ENCODE measurements at regions not wholly inside any gene's neighbourhood (a gene's known extent, or its start where the extent isn't known, plus 50 kb on each side); places are given as distances from the start of the nearest gene placed in this dataset.
"Not testable (repeated sequence)": the region's sequence is repeated elsewhere in the genome, so short reads cannot be mapped to it uniquely, and the experiment has no call there.

DNA sequence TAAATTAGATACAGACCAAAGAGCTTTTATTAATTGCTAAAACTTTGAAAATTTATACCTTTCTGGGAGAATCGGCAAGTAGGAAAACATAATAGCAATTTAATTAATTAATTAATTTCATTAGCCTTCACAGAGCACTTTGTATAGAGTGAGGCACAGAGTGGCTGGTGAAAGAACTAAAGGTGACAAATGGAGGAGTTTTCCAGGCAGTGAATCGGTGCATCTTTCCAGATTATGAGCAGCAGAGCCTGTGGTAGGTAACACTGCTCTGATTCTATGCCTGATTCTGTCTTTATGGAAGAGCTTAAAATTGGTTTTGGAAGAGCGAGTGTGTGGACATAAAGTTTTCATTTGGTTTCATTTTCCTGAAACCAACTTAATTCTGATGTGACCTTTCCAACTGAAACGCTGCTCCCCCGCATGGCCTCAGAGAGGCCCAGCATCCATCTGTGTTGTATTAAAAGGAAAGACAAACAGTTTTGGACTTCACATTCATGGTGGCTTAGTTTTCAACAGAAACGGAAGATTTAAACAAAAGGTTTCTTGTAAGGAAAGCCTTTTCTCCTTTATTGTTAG is 188.9 kb upstream of the RPS23 start:
- no peak for DNase-seq

DNA sequence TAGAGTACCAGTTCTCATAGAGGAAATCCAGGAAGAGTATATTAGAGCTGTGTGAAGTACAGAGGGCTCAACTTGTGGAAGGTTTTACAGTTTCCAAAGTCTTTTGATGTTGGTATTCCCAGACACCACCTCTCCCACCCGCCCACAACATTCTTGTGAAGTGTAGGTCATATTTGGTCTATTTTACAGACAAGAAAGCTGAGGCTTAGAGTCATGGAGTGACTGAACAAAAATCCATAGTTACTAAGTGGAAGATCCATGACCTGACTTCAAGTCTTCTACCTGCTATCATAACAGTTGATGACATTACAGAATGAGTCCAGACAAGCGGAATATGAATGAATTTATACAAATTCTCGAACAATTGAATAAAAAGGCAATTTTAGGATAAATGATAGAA is 187.1 kb upstream of the RPS23 start:
- DNase-seq, result no peak

DNA sequence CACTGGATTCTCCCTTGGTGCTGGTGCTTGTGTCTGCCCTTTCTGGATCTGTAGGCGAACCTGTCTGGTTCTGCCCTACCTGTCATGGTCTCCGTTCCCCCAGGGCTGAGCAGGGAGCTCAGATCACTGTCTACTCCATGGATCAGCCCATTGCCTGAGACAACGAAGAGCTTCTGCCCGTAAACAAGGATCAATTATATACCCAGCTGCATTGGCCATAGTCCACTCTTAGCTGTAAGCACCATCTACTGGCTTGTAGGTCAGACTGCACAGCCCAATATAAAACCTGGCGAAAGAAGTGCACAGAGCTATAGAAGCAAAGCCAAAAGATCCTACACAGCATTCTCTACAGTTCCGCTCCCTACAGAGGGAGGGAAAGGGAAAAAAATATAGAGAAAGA is 181.5 kb upstream of the RPS23 start:
- no peak for DNase-seq

DNA sequence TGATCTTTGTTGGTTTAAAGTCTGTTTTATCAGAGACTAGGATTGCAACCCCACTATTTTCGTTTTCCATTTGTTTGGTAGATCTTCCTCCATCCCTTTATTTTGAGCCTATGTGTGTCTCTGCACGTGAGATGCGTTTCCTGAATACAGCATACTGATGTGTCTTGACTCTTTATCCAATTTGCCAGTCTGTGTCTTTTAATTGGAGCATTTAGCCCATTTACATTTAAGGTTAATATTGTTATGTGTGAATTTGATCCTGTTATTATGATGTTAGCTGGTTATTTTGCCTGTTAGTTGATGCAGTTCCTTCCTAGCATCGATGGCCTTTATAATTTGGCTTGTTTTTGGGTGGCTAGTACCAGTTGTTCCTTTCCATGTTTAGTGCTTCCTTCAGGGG is 177.2 kb upstream of the RPS23 start:
- not testable (repeated sequence) for DNase-seq

DNA sequence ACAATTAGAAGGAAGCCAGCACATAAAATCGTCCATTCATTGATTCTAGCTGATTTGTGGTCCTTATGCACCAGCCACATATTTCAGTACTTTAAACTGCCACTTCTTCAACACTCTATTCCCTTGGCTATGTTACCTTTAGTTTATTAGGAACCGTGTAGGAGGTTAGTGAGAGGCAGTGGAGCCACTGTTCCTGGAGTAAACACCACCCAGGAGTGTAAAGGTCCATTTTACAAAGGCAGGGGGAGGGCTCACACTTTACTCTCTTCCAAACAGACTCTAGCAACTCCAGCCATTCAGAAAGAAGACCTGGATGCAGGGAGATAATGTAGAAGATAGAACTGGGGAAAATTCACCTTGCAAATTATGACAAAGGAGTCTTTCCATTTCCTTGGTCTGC is 170.2 kb upstream of the RPS23 start:
- no peak for DNase-seq

DNA sequence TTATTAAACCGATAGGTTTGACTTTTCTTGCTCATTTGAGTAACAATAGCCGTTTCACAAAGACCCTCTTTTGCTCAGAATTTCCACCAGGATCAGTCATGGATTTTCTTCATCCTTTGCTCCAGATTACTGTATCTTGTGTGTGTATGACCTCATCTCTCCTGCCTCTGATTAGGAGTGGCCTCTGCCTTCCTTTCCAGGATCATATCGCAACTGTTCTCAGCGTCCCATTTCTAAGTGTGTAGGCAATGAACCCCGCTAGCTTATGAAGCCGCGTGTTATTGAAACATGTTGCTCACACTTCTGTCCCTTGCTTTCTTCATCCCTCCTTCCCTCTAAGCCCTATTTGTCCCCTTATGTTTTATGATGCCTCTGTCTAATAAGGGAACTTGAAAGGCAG is 169.8 kb upstream of the RPS23 start:
- no peak for DNase-seq

DNA sequence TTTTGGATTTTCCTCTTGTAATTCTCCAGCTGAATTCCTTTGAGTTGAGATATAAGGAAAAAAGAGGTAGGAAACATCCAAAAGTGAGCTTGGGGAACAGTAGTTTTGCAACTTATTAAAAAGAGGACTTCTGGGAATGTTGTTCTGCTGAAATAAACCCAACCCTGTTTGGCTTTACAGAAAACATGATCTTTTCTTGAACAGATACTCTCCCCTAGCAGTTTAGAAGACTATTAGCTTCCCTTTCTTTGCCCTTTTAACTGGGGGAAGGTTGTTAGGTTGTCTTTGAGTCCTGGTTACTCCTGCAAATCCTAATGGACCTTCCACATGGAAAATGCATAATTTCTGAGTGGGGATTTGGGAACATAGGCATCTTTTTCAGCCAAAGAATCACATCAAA is 168.7 kb upstream of the RPS23 start:
- DNase-seq, result no peak

DNA sequence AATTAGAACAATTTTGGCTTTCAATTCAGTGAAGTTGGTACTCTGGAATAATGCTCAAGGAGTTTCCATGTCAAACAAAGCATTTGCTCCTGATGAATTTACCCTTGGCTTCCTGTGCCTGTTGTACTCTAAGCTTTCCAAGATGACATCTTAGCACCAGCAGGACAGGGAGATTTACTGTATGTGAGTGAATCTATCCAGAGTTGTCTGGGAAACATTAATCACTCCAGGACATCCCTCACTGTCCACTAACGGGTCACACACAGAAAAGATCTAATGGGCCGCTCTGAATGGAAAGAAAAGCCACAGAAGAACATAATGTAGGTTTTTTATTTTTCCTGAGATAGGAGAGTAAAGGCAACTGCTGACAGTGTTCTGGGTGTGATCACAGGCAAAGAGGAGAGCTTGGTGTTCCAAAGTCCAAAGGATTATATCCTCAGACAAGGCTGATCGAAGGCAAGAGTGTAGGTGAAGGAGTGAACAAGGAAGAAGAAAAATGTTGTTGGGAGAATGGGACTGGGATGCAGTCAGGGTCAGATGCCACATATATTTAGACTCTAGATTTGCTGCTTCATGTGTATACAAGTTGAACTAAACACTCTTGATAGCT is 167.7 kb upstream of the RPS23 start:
- DNase-seq, result no peak

DNA sequence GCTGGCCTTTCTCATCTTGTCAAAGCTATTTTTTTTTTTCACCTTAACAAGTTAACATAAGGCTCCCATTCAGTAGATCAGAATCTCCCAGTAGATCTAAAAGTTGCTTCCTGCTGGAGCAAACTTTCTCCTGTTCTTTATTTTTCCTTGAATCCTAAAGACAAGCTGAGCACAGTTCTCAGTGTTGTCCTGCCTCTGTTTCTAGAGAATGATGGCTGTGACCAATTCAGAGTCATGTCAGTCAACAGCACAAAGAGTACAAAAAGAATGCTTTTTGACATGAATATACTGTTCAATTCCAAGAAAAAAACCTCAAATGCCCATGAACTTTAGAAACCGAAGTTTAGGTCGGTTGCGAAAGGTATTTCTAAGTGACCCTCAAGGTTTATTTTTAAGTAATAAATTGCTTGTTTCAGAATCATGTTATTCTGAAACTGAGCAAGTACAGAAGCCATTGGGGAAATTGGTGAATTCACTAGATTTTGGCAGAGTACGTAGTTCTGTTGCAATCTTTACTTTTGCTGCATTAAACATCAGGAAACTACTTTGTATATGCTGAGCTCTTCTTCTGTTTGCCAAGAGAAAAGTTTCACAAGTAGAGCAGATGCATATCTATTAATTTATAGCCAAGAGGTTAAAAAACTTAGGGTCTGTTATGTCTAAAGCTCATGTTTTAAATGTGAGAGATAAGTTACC is 161.7 kb upstream of the RPS23 start:
- DNase-seq, result no peak

DNA sequence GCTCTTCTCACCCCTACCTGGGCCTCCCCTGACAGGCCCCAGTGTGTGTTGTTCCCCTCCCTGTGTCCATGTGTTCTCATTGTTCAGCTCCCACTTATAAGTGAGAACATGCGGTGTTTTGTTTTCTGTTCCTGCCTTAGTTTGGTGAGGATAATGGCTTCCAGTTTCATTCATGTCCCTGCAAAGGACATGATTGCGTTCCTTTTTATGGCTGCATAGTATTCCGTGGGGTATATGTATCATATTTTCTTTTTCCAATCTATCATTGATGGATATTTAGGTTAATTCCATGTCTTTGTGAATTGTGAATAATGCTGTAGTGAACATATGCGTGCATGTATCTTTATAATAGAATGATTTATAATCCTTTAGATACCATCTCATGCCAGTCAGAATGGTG is 159.4 kb upstream of the RPS23 start:
- DNase-seq, result not testable (repeated sequence)

DNA sequence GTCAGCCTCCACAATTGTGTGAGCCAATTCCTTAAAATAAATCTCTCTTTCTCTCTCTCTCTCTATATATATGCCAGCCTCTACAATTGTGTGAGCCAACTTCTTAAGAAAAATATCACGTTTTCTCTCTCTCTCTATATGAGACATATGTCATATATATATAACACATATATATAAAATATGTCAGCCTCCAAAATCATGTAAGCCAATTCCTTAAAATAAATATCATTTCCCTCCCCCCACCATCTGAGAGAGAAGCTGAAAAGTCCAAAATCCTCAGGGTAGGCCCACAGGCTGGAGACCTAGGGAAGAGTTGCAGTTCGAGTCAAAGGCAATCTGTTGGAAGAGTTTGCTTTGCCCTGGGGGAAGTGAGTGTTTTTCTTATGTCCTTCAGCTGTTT is 158.1 kb upstream of the RPS23 start:
- no peak for DNase-seq

DNA sequence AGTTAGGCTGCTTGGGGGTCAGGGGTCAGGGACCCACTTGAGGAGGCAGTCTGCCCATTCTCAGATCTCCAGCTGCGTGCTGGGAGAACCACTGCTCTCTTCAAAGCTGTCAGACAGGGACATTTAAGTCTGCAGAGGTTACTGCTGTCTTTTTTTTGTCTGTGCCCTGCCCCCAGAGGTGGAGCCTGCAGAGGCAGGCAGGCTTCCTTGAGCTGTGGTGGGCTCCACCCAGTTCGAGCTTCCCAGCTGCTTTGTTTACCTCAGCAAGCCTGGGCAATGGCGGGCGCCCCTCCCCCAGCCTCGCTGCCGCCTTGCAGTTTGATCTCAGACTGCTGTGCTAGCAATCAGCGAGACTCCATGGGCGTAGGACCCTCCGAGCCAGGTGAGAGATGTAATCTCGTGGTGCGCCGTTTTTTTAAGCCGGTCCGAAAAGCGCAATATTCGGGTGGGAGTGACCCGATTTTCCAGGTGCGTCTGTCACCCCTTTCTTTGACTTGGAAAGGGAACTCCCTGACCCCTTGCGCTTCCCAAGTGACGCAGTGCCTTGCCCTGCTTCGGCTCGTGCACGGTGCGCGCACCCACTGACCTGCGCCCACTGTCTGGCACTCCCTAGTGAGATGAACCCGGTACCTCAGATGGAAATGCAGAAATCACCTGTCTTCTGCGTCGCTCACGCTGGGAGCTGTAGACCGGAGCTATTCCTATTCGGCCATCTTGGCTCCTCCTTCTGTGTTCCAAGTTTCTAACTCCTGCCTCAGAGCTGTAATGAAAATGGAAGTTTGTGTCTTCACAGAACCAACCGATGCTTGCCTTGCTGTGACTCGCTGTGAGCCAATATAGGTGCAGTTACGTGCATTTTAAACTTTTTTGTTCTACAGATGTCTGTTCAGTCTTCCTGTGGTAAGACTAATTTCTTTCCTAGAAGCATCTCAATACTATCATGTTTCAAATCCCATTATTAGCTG is 156.8 kb upstream of the RPS23 start:
- not testable (repeated sequence) for DNase-seq

DNA sequence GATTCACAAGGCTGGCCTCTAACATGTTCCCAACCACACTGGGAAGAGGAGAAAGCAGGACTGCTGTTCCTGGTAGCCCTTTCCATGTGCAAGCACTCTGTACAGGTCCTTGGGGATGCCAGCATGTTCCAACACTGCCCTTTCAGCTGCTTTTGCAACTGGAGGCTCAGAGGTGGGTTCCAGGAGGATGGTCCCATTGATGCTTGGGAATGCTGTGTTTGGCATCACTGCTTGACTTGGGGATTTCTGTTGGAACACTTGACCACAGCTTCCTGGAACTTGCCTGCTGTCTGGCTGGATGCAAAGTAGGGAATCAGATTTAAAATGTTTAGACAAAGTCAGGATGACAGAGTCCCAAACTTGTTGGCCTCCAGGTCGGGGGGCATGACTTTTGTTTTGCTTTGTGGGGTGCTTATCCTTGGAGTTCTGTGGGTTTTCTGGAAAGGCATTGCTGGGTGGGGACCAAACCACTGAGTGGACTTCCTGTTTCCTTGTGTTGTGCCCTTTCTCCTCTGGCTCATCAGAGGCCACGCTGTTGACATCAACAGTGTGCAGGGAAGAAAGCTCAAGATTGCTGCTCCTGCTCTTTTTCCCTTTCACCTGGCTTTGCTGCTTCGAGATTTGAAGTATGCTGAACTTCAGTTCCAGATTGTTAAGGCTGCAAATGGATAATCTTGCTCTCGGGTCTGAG is 148.5 kb upstream of the RPS23 start:
- DNase-seq, result no peak

DNA sequence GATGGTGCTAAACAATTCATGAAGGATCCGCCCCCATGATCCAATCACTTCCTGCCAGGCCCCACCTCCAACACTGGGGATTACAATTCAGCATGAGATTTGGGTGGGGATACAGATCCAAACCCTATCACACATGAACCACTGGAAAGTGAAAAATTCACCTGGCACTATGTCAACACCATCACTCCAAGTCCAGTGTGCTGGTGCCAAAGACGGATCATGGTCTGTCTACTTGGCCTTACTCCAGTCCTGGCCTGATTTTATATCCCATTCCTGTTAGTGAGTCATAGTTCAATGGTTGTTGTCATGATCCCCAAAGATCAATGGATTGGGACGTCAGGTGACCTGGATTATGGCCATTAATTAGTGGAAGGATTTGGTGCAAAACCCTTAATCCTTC is 147.4 kb upstream of the RPS23 start:
- DNase-seq, result no peak

DNA sequence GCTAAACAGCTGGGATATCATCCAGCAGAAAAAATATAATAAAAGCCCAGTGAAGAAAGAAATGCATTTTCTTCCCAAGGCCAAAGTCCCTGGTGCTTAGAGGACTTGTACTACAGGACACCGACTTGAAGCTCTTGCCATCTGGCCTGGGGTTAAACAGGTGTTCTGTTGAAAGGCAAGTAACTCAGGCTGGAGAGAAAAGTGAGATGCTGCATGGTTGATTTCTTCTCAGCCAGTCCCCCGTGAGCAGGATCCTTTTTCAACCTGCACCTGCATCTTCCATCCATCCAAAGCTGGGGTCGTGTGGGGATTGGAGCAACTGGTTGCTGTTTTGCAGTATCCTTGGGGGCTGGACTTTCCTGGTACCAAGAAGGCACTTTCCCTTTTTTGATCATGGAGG is 146.1 kb upstream of the RPS23 start:
- DNase-seq, result no peak

DNA sequence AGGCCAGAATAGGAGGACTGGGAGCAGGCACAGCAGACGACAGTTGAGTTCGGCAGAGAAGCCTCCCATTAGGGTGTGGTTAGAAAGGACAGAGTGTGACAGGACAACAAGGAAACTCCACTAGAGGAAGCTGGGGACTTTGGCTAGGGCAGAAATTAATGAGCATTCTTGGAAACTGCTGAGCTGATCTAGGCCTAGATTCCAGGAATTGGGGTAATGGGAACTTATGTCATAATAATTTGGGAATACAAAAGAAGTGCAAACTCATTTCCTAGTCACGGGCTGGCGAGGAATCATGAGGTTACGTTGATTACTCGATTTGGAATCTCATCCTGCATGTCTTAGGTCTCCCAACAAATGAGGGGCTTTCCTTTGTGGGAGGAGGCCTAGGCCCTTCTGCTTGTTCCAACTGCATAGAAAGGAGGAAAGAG is 144.6 kb upstream of the RPS23 start:
- no peak for DNase-seq

DNA sequence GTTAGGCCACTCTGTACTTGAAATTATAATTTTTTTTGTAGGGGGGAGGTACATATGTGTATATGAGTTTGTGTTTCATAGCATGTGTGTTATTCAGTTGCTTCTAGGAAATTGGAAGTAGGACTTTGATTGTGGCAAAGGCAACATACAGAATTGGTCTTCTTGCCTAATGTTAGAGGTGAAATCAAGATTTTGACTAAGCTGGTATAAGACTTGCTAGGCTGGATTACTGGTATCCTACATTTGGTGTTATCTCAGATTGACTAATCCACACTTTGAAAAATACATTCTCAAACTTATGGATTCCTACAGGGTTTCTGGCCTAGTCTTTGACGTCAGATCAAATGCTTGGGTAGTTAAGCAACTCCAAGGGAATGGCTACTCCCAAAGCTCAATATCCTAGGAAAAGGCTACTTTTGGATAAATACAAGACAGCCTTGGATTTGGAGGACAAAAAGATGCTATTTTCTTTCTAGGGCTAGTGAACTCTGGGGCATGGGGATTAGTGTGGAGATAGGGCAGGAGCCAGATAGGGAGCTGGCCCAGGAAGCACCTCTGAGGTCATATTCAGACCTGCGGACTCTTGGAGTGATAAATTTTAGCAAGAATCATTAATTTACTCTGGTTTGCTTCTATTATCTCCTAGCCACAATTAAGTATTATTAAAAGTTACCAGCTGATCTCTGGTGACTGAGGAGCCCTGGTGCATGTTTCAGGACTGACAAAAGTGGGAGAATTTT is 144.0 kb upstream of the RPS23 start:
- DNase-seq, result no peak

DNA sequence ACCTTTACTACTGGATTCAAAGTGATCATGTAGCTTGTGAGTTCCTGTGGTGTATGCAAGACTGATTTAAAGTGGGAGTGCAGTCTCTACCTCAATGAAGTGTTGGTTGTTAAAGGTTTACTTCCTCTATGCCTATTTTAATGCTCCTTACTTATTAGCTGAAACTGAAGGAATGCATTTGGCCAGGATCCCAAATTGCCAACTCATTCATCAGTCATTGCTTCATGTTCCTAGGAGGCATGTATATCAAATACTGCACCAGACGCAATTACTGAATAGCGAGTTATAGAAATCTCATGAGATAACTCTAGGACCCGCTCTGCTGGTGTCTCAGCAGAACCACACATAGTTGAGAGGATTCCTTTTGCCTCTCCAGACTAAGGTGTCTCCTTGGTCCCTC is 143.0 kb upstream of the RPS23 start:
- no peak for DNase-seq

DNA sequence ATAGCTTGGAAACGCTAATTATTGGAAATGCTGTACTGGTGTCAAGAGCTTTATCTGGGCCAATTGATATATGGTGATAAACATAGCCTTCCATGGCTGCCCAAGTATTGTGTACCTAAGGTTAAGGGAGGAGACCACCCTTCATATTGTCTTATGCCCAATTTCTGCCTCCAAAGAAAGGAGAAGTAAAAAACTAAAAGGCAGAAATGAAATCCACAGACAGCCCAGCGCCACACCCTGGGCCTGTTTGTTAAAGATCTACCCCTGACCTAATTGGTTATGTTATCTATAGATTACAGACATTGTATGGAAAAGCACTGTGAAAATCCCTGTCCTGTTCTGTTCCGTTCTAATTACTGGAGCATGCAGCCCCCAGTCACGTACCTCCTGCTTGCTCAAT is 142.4 kb upstream of the RPS23 start:
- not testable (repeated sequence) for DNase-seq

DNA sequence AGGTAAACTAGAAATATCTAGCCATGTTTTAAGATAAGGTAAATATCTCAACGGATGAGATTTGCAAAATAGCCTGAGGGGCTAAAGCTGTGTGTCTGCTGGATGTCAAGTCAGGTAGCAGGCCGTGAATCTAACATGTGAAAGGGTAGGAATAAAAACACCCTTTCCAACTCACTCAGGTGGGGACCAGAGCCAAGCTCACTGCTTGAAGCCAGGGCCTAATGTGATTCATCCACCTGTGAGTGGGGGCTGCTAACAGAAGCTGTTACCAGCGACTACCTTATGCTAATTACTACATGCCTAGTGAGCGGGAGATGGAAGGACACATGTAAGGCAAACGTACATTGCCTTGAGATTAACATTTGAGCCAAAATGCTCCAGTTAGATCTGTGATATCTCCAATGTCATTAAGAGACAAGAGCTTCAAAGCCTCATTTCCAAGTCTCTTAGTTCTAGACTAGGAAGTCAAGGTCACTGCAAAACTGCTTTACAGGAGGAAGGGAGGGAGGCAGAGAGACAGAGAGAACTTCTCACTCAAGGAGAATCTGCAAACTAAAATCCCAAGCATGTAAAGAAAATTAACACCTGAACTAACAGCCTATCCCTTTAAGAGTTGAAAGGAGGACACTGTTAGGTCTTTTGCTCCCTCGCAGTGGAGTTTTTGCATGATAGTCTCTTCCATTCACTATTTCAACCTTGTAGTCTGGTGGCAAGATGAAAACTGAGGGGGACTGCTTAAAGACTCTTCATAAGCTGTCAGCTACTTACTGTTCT is 141.6 kb upstream of the RPS23 start:
- DNase-seq, result no peak

DNA sequence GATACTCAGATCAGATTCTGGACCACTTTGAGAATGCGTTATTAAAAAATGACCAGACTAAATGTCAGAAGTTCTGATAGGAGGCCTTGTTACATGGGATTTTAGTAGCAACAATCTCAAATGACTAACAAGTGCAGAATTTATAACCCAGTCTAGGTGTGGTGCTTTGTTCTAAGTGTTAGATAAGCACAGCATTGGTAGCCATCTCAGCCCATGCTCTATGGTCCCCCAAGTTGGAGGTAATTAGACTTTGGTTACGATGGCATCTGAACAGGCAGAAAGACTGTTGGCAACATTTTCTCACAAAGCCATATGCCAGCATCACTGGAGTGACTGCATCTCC is 140.4 kb upstream of the RPS23 start:
- DNase-seq, result no peak

Measured in activated CD4-positive, CD25-positive, alpha-beta regulatory T cell (primary cell).